ENCODE measurements at regions not wholly inside any gene's neighbourhood (a gene's known extent, or its start where the extent isn't known, plus 50 kb on each side); places are given as distances from the start of the nearest gene placed in this dataset.
A peak's percentile ranks its signal among the peaks of the same experiment; 100 is the strongest.
"Not testable (repeated sequence)": the region's sequence is repeated elsewhere in the genome, so short reads cannot be mapped to it uniquely, and the experiment has no call there.

GRCh38 chr1:8167936-8168335, 141.8 kb upstream of the ERRFI1 start:
- no peak for DNase-seq

- no peak for DNase-seq
Observed at GRCh38 chr1:8166406-8166805, 140.3 kb upstream of the ERRFI1 start.

GRCh38 chr1:8165595-8166360, 139.7 kb upstream of the ERRFI1 start:
- peak; percentile 25 for DNase-seq

GRCh38 chr1:8164670-8165069, 138.6 kb upstream of the ERRFI1 start:
- DNase-seq = no peak

- DNase-seq = no peak
Observed at GRCh38 chr1:8163039-8163438, 136.9 kb upstream of the ERRFI1 start.

GRCh38 chr1:8162168-8162567, 136.1 kb upstream of the ERRFI1 start:
- DNase-seq = no peak

- no peak for DNase-seq
Observed at GRCh38 chr1:8161546-8162105, 135.5 kb upstream of the ERRFI1 start.

GRCh38 chr1:8159470-8160024, 133.4 kb upstream of the ERRFI1 start:
- no peak for DNase-seq

- DNase-seq = no peak
Observed at GRCh38 chr1:8158995-8159394, 132.9 kb upstream of the ERRFI1 start.

GRCh38 chr1:8157765-8158164, 131.7 kb upstream of the ERRFI1 start:
- DNase-seq = no peak

- DNase-seq = peak; percentile 38
Observed at GRCh38 chr1:8155528-8156186, 129.5 kb upstream of the ERRFI1 start.

- no peak for DNase-seq
Observed at GRCh38 chr1:8154621-8155052, 128.5 kb upstream of the ERRFI1 start.

GRCh38 chr1:8153961-8154360, 127.9 kb upstream of the ERRFI1 start:
- no peak for DNase-seq

- DNase-seq = no peak
Observed at GRCh38 chr1:8152731-8153702, 126.9 kb upstream of the ERRFI1 start.

- no peak for DNase-seq
Observed at GRCh38 chr1:8151647-8152046, 125.5 kb upstream of the ERRFI1 start.

- not testable (repeated sequence) for DNase-seq
Observed at GRCh38 chr1:8149756-8150155, 123.6 kb upstream of the ERRFI1 start.

- DNase-seq = peak; percentile 33
Observed at GRCh38 chr1:8147956-8148355, 121.8 kb upstream of the ERRFI1 start.

GRCh38 chr1:8146257-8146855, 120.2 kb upstream of the ERRFI1 start:
- no peak for DNase-seq

GRCh38 chr1:8145545-8146202, 119.6 kb upstream of the ERRFI1 start:
- no peak for DNase-seq

- no peak for DNase-seq
Observed at GRCh38 chr1:8144323-8144722, 118.2 kb upstream of the ERRFI1 start.

- DNase-seq = no peak
Observed at GRCh38 chr1:8142955-8143629, 117.0 kb upstream of the ERRFI1 start.

All from dermis blood vessel endothelial cell (primary cell).